Brain pericyte (primary cell): ENCODE measurements at regions not wholly inside any gene's neighbourhood (a gene's known extent, or its start where the extent isn't known, plus 50 kb on each side); places are given as distances from the start of the nearest gene placed in this dataset.

Experiments used
- DNase-seq: peaks from one replicate; pipeline ENCODE4 v3.0.0-alpha.2; 2012; ENCODE audit warnings: low read depth, low spot score

- no peak for DNase-seq
These were observed 1005.6 kb downstream of the TBC1D22A start for GRCh38 chr22:47768027-47768426.

- DNase-seq, result no peak
These were observed 1005.0 kb downstream of the TBC1D22A start for GRCh38 chr22:47767403-47767802.

GRCh38 chr22:47765757-47766156 lies 1003.3 kb downstream of the TBC1D22A start:
- no peak for DNase-seq

GRCh38 chr22:47762141-47762540 lies 999.7 kb downstream of the TBC1D22A start:
- no peak for DNase-seq

- no peak for DNase-seq
These were observed 997.5 kb downstream of the TBC1D22A start for GRCh38 chr22:47759909-47760308.

GRCh38 chr22:47757741-47758140 lies 995.3 kb downstream of the TBC1D22A start:
- no peak for DNase-seq

- DNase-seq, result no peak
These were observed 987.6 kb downstream of the TBC1D22A start for GRCh38 chr22:47750086-47750485.

GRCh38 chr22:47748957-47749356 lies 986.5 kb downstream of the TBC1D22A start:
- DNase-seq, result no peak

- no peak for DNase-seq
These were observed 985.8 kb downstream of the TBC1D22A start for GRCh38 chr22:47748271-47748670.

GRCh38 chr22:47740109-47740805 lies 977.8 kb downstream of the TBC1D22A start:
- DNase-seq, result no peak

- no peak for DNase-seq
These were observed 977.0 kb downstream of the TBC1D22A start for GRCh38 chr22:47739291-47740015.

- DNase-seq, result no peak
These were observed 976.1 kb downstream of the TBC1D22A start for GRCh38 chr22:47738472-47739013.

GRCh38 chr22:47736186-47737034 lies 974.0 kb downstream of the TBC1D22A start:
- no peak for DNase-seq

GRCh38 chr22:47734511-47734910 lies 972.1 kb downstream of the TBC1D22A start:
- no peak for DNase-seq

GRCh38 chr22:47727641-47728040 lies 965.2 kb downstream of the TBC1D22A start:
- DNase-seq, result no peak

- DNase-seq, result no peak
These were observed 962.3 kb downstream of the TBC1D22A start for GRCh38 chr22:47724751-47725150.

- no peak for DNase-seq
These were observed 961.6 kb downstream of the TBC1D22A start for GRCh38 chr22:47724030-47724429.

- DNase-seq, result no peak
These were observed 955.9 kb downstream of the TBC1D22A start for GRCh38 chr22:47718337-47718736.

GRCh38 chr22:47716890-47717615 lies 954.6 kb downstream of the TBC1D22A start:
- no peak for DNase-seq

GRCh38 chr22:47715866-47716578 lies 953.6 kb downstream of the TBC1D22A start:
- DNase-seq, result no peak

- no peak for DNase-seq
These were observed 951.5 kb downstream of the TBC1D22A start for GRCh38 chr22:47713941-47714340.
